Panc1 (cell line): ENCODE measurements at regions not wholly inside any gene's neighbourhood (a gene's known extent, or its start where the extent isn't known, plus 50 kb on each side); places are given as distances from the start of the nearest gene placed in this dataset.

Experiments
- ATAC-seq: fragments of 200-7000 bp; cut with Tn5 transposase; 2 replicates; pipeline ENCODE4 v1.9.1; 2020; ENCODE audit warnings: mild to moderate bottlenecking, moderate library complexity
- BruUV-seq: library from RNA; stranded (reverse); fragments of 400-500 nt; replicated peaks from 2 replicates; lab custom pipeline; 2021; lab: Mats Ljungman, UMichigan
- CTCF ChIA-PET: fragments of 300-600 bp; sonication (Branson Sonifier 250); formaldehyde crosslinking; loops from one replicate; lab custom pipeline; 2022; ENCODE audit warnings: antibody characterized with exemption; lab: Charles Lee
- POLR2A ChIA-PET: fragments of 300-600 bp; sonication (Branson Sonifier 250); formaldehyde crosslinking; loops from one replicate; lab custom pipeline; 2022; ENCODE audit warnings: antibody characterized with exemption; lab: Charles Lee
- DNase-seq: peaks from one replicate; pipeline ENCODE4 v3.0.0-alpha.2; 2010; ENCODE audit warnings: low read depth, low spot score
- H3K27ac ChIP-seq: 2 replicates; pipeline ENCODE4 v1.5.1; 2011; ENCODE audit warnings: mild to moderate bottlenecking, low read length, inconsistent platforms
- H3K27me3 ChIP-seq: fragments of 200-500 bp; sonication (Bioruptor generic); 2 replicates; pipeline ENCODE4 v1.6.0; 2014; ENCODE audit warnings: low read length, inconsistent platforms; ENCODE audit not compliant: control insufficient read depth, insufficient read depth
- H3K36me3 ChIP-seq: fragments of 200-500 bp; sonication (Bioruptor generic); 2 replicates; pipeline ENCODE4 v1.5.1; 2014; ENCODE audit warnings: inconsistent platforms, mild to moderate bottlenecking, low read length, moderate library complexity; ENCODE audit not compliant: control insufficient read depth, insufficient read depth
- H3K4me1 ChIP-seq: 2 replicates; pipeline ENCODE4 v1.5.1; 2011; ENCODE audit warnings: inconsistent platforms, mild to moderate bottlenecking, low read length, moderate library complexity; ENCODE audit not compliant: control insufficient read depth, insufficient read depth
- H3K4me3 ChIP-seq, 2 experiments: 2 replicates each; pipeline ENCODE4 v1.5.1; 2011 to 2012; ENCODE audit warnings: low read depth in 2 of 2, low read length in 2 of 2, mild to moderate bottlenecking in 2 of 2, inconsistent platforms in 1 of 2, moderate library complexity in 1 of 2
- H3K9me3 ChIP-seq: fragments of 200-500 bp; sonication (Bioruptor generic); 2 replicates; pipeline ENCODE4 v1.5.1; 2014; ENCODE audit warnings: low read depth, mild to moderate bottlenecking, inconsistent platforms, low read length, moderate library complexity; ENCODE audit not compliant: control insufficient read depth, insufficient read depth
- POLR2AphosphoS5 ChIP-seq: IDR thresholded peaks from 2 replicates; pipeline ENCODE4 v1.6.1; 2012; ENCODE audit warnings: mild to moderate bottlenecking, low read depth, low read length, moderate library complexity
- SIN3A ChIP-seq: IDR thresholded peaks from 2 replicates; pipeline ENCODE4 v1.6.1; 2012; ENCODE audit warnings: low read depth, mild to moderate bottlenecking, low read length, moderate library complexity, borderline replicate concordance; ENCODE audit not compliant: insufficient read depth
- TCF7L2 ChIP-seq: IDR thresholded peaks from 2 replicates; pipeline ENCODE4 v1.6.1; 2011; ENCODE audit warnings: mild to moderate bottlenecking, low read depth, low read length, inconsistent platforms
- in situ Hi-C: cut with HindIII; loops from 2 replicates; pipeline ENCODE4 v1.10.0; 2016; ENCODE audit warnings: low sequenced_read_pairs, low pct_unique_long_range_greater_than_20kb
- intact Hi-C: fragments of 100-400 bp; cut with micrococcal nuclease; formaldehyde crosslinking; loops from one replicate; pipeline ENCODE4 v1.10.0; 2022; ENCODE audit not compliant: unreplicated experiment
- TF ChIP-seq, protein P1 (sequence below), 2 experiments: IDR thresholded peaks; 2 replicates each; pipeline ENCODE4 v1.6.1; 2011 to 2012; ENCODE audit warnings: low read depth in 2 of 2, control low read depth in 1 of 2, low read length in 1 of 2, mild to moderate bottlenecking in 1 of 2, moderate library complexity in 1 of 2; ENCODE audit not compliant: insufficient read depth in 1 of 2
- TF ChIP-seq, protein P2 (sequence below): fragments of 450-650 bp; IDR thresholded peaks from 2 replicates; pipeline ENCODE4 v1.5.1; 2017; ENCODE audit warnings: mild to moderate bottlenecking

GRCh38 chr4:114466299-114466698 lies 132.3 kb upstream of the UGT8 start:
- POLR2A ChIA-PET = no interaction called here
- no peaks in the 10 kb centered on the region for H3K9me3 ChIP-seq
- CTCF ChIA-PET = no interaction called here
- no peaks in the 10 kb centered on the region for H3K27me3 ChIP-seq
- H3K27ac ChIP-seq = no peak overlapping the region
- DNase-seq (no peak), ATAC-seq (no peak)
- no TSS peak for BruUV-seq
- TF ChIP-seq, protein P1, sequence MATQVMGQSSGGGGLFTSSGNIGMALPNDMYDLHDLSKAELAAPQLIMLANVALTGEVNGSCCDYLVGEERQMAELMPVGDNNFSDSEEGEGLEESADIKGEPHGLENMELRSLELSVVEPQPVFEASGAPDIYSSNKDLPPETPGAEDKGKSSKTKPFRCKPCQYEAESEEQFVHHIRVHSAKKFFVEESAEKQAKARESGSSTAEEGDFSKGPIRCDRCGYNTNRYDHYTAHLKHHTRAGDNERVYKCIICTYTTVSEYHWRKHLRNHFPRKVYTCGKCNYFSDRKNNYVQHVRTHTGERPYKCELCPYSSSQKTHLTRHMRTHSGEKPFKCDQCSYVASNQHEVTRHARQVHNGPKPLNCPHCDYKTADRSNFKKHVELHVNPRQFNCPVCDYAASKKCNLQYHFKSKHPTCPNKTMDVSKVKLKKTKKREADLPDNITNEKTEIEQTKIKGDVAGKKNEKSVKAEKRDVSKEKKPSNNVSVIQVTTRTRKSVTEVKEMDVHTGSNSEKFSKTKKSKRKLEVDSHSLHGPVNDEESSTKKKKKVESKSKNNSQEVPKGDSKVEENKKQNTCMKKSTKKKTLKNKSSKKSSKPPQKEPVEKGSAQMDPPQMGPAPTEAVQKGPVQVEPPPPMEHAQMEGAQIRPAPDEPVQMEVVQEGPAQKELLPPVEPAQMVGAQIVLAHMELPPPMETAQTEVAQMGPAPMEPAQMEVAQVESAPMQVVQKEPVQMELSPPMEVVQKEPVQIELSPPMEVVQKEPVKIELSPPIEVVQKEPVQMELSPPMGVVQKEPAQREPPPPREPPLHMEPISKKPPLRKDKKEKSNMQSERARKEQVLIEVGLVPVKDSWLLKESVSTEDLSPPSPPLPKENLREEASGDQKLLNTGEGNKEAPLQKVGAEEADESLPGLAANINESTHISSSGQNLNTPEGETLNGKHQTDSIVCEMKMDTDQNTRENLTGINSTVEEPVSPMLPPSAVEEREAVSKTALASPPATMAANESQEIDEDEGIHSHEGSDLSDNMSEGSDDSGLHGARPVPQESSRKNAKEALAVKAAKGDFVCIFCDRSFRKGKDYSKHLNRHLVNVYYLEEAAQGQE (IDR thresholded peaks at IDR 0.05; ENCODE audit: insufficient read depth in 1 of 2, low read depth in 2 of 2, low read length in 1 of 2) = no peak
- TF ChIP-seq TCF7L2 (no peak), SIN3A (no peak), POLR2AphosphoS5 (no peak)
- TF ChIP-seq, protein P2, sequence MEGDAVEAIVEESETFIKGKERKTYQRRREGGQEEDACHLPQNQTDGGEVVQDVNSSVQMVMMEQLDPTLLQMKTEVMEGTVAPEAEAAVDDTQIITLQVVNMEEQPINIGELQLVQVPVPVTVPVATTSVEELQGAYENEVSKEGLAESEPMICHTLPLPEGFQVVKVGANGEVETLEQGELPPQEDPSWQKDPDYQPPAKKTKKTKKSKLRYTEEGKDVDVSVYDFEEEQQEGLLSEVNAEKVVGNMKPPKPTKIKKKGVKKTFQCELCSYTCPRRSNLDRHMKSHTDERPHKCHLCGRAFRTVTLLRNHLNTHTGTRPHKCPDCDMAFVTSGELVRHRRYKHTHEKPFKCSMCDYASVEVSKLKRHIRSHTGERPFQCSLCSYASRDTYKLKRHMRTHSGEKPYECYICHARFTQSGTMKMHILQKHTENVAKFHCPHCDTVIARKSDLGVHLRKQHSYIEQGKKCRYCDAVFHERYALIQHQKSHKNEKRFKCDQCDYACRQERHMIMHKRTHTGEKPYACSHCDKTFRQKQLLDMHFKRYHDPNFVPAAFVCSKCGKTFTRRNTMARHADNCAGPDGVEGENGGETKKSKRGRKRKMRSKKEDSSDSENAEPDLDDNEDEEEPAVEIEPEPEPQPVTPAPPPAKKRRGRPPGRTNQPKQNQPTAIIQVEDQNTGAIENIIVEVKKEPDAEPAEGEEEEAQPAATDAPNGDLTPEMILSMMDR = no peak
- in situ Hi-C loops = no loop called here
- H3K4me3 ChIP-seq = no peak overlapping the region
- intact Hi-C loops = no loop called here
- no peaks in the 10 kb centered on the region for H3K4me1 ChIP-seq
- no peaks in the 10 kb centered on the region for H3K36me3 ChIP-seq

- ATAC-seq (no peak), DNase-seq (no peak)
- Histone ChIP-seq H3K4me1 (no peaks in the 10 kb centered on the region), H3K27ac (no peak overlapping the region), H3K4me3 (no peak overlapping the region), H3K27me3 (no peaks in the 10 kb centered on the region), H3K36me3 (no peaks in the 10 kb centered on the region), H3K9me3 (no peaks in the 10 kb centered on the region)
- intact Hi-C loops = no loop called here
- CTCF ChIA-PET = no interaction called here
- POLR2A ChIA-PET = no interaction called here
- in situ Hi-C loops = no loop called here
- no TSS peak for BruUV-seq
- TF ChIP-seq, protein P2 = no peak
- TF ChIP-seq TCF7L2 = no peak
- no peak for TF ChIP-seq POLR2AphosphoS5
- TF ChIP-seq, protein P1 (IDR thresholded peaks at IDR 0.05; ENCODE audit: insufficient read depth in 1 of 2, low read depth in 2 of 2, low read length in 1 of 2) = no peak
- TF ChIP-seq SIN3A = no peak
Measured at GRCh38 chr4:114472269-114473032, 126.2 kb upstream of the UGT8 start.
